Activated CD8-positive, alpha-beta memory T cell treated with anti-CD3 and anti-CD28 coated beads, Interleukin-2, amount 50 U/mL, for 24 hours (primary cell): ENCODE measurements at regions not wholly inside any gene's neighbourhood (a gene's known extent, or its start where the extent isn't known, plus 50 kb on each side); places are given as distances from the start of the nearest gene placed in this dataset.
"Not testable (repeated sequence)": the region's sequence is repeated elsewhere in the genome, so short reads cannot be mapped to it uniquely, and the experiment has no call there.

ENCODE experiments used
- DNase-seq: peaks from one replicate; pipeline ENCODE4 v3.0.0-alpha.2; 2020; ENCODE audit errors: extremely low read depth

- not testable (repeated sequence) for DNase-seq
These were observed 704.1 kb downstream of the DTWD2 start for GRCh38 chr5:118284230-118284629.

DNA sequence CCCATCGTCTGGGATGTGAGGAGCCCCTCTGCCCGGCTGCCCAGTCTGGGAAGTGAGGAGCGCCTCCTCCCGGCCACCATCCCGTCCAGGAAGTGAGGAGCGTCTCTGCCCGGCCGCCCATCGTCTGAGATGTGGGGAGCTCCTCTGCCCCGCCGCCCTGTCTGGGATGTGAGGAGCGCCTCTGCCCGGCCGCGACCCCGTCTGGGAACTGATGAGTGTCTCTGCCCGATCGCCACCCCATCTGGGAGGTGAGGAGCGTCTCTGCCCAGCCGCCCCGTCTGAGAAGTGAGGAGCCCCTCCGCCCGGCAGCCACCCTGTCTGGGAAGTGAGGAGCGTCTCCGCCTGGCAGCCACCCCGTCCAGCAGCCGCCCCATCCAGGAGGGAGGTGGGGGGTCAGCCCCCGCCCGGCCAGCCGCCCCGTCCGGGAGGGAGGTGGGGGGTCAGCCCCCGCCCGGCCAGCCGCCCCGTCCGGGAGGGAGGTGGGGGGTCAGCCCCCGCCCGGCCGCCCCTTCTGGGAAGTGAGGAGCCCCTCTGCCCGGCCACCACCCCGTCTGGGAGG lies 705.8 kb downstream of the DTWD2 start:
- not testable (repeated sequence) for DNase-seq

DNA sequence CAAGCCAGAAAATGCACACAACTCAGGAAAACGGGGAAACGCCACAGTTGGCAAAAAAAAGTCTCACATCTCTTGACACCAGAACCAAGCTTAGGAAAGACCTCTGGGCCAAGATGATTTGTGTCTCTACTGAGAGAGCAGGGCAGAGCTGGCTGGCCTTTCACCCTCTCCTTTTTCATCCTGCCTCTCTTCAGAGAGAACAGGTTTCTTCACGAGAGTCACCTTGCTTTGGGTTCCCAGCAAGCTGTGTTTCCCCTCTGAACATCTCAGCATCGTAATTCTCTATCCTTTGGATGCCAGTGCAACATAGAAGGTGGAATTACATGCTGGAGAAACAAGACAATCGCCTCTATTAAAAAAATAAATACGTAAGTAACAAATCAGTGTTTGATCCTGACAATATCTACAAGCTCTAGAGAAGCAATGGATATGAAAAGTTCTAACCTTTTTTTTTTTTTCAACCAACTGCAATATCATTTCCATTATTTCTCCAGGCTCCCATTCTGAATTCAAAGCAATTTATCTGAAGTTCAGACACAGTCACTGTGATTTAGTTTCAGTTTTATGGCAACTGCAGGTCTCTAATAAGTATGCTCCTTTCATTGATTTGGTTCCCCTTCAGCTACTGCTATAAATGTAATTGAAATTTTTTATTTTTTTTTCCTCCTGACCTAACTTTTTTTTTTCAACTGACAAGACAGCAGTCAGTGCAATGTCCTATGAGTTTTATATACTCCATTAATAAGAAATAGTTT lies 708.6 kb downstream of the DTWD2 start:
- DNase-seq, result no peak

- no peak for DNase-seq
These were observed 717.8 kb downstream of the DTWD2 start for GRCh38 chr5:118270526-118270925.

DNA sequence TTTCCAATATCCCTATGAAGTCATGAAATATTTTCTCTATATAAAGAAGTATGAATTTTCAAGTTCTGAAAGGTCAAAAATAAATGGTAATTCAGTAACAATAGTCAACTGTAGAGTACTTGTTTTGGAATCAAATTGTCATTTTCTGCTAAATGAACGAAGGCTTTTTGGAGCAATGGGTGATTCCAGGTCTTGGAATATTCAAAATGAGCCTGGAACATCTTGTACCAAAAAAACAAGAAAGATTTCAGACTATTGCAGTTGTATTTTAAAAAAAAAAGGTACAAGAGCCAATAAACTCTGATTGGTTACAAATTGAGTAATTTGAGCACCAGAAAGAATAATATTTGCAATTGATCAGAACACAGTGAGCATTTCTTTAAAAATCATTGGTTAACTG lies 730.1 kb downstream of the DTWD2 start:
- no peak for DNase-seq

DNA sequence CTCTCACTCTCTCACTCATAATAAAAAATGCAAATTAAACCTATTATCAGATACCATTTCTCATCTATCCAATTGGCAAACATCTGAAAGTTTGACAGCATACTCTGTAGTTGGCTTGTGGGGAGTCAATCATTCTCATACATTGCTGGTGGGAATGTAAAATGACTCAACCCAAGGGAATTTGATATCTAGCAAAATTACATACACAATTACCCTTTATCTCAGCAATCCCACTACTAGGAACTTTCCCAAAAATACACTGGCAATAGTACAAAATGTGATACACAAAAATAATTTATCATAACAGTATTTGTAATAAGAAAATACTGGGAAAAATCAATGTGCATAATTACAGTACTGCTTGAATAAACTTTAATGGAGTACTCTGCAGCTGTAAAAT lies 731.3 kb downstream of the DTWD2 start:
- no peak for DNase-seq

DNA sequence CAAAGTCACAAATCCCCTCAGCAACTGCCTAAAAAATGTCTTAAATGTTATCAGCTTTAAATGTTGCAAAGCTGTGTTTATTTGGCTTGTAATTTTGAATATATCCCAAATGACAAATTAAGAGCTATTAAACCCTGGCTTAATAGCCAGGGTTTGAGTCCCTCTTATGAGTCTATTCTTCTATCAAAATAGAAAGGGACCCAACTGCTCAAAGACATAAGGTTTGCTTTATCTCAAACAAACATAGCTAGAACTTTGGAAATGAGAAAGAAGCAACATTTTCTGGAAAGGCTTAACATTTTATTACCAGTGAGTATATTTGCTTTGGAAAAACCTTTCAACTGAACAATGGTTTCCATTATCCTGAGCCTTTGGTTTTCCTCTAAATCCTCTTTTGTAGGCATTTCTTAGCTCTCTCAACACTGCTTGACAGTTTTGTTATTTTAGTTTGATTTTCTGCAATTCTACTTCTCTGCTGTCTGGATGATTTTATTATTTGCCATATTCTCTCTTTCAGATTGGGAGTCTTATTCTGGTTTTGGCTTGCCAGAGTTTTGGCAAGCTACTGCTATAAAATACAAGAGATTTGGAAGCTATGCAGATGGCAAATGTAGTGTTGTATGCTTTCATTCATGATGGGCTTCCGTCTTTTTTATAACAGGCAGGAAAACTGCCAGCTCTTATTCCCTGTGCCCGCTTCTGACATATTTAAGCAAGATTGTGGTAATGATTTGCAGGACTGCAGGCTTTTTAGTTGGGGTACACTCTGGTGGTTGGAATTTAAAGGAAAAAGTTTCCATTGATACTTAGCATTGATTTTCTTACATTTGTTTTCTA lies 734.9 kb downstream of the DTWD2 start:
- DNase-seq, result no peak

GRCh38 chr5:118249386-118249785 lies 739.0 kb downstream of the DTWD2 start:
- DNase-seq, result no peak

GRCh38 chr5:118247458-118247857 lies 740.9 kb downstream of the DTWD2 start:
- no peak for DNase-seq

GRCh38 chr5:118243613-118244012 lies 744.7 kb downstream of the DTWD2 start:
- no peak for DNase-seq

DNA sequence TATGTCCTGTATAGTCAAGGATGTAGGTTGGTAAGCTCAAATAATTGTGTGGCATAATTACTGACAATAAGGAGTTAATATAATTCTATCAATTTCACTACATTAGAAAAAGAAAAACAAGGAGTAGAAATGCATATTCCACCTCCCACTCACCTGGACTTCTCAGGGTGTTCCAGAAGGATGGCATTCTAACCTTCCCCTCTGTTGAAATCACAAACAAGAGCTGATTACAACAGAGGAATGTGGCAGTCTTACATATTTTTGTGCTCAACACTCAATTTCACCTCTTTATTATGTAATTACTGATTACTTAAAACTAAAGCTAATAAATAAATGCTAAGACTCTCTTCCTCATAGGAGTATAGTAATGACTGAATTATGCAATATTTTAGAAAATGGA lies 745.3 kb downstream of the DTWD2 start:
- no peak for DNase-seq

DNA sequence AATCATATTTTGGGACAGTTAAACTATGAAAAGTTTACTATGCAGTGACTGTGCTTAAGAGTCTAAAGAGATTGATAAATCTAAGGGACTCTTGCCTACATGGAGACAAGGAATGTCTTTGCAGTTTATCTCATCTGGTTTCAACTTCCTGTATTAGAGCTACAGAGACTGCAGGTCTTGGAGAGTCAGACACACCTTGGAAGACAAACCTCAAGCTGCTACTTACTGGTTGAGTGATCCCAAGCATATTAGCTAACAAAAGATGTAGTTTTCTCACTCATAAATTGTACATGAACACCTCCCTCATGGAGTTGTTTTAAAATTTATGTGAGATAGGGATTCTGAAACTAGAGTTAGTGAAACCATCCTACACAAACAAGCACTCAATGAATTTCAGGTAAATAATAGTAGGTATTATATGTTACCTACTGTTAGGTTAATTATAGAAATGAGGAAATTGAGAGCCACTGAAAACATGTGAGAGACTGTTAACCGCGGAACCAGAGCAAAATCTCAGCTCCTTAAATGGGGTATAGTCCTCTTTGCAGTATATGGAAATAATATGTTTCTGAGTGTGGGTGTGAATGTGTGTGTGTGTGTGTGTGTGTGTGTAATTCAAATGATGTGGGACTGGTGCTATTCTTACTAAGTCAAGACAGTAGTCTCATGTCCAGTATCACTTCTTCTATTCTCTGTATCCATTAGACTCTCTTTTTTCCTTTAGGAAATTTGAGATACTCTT lies 752.1 kb downstream of the DTWD2 start:
- no peak for DNase-seq

- DNase-seq, result no peak
These were observed 754.7 kb downstream of the DTWD2 start for GRCh38 chr5:118233606-118234005.

- no peak for DNase-seq
These were observed 759.9 kb downstream of the DTWD2 start for GRCh38 chr5:118228489-118228888.

DNA sequence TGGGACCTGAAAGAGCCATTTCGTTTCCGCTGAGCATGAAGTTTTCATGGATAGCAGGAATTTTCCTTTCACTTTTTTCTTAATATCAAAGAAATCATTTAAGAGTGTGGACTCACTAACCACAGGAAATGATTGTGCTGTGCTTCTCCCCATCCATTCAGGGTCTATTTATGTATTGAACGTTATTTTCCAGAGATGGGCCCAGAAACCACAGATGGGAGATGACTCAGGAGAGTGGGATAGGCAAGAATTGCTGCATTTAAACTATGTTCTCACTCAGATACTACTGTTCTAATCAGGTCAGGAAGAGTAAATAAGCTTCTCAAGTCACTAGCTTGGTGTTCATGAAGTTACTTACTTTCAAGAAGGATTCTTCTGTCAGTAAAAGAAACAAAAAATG lies 763.8 kb downstream of the DTWD2 start:
- DNase-seq, result no peak

DNA sequence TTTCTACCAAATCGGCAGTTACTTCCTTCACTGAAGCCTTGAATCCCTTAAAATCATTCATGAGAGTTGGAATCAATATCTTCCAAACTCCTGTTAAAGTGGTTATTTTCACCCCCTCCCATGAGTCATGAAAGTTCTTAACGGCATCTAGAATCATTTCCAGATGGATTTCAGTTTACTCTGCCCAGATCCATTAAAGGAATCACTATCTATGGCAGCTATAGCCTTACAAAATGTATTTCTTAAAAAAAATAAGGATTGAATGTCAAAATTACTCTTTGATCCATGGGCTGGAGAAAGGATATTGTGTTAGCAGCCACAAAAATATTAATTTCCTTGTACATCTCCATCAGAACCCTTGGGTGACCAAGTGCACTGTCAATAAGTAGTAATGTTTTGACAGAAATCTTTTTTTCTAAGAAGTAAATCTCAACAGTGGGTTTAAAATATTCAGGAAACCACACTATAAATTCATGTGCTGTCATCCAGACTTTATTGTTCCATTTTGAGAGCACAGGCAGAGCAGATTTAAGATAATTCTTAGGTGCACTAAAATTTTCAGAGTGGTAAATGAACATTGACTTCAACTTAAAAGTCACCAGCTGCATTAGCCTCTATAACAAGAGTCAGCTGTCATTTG lies 767.7 kb downstream of the DTWD2 start:
- no peak for DNase-seq

- DNase-seq, result no peak
These were observed 776.7 kb downstream of the DTWD2 start for GRCh38 chr5:118211606-118212005.

DNA sequence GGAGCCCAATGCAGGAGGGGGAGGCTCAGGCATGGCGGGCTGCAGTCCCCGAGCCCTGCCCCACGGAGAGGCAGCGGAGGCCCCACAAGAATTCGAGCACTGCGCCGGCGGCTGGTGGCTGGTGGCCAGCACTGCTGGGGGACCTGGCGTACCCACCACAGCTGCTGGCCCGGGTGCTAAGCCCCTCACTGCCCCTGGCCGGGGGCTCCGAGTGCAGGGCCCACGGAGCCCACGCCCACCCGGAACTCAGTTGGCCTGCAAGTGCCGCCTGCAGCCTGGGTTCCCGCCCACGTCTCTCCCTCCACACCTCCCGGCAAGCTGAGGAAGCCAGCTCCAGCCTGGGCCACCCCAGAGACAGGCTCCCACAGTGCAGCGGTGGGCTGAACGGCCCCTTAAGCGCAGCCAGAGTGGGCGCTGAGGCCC lies 780.3 kb downstream of the DTWD2 start:
- no peak for DNase-seq

- no peak for DNase-seq
These were observed 788.5 kb downstream of the DTWD2 start for GRCh38 chr5:118199801-118200200.

GRCh38 chr5:118196229-118196628 lies 792.1 kb downstream of the DTWD2 start:
- DNase-seq, result no peak

- no peak for DNase-seq
These were observed 793.1 kb downstream of the DTWD2 start for GRCh38 chr5:118195211-118195610.
